A673 (cell line): ENCODE measurements at regions not wholly inside any gene's neighbourhood (a gene's known extent, or its start where the extent isn't known, plus 50 kb on each side); places are given as distances from the start of the nearest gene placed in this dataset.

Source experiments
- BruUV-seq: library from RNA; stranded (reverse); fragments of 400-500 nt; replicated peaks from 2 replicates; lab custom pipeline; 2021; lab: Mats Ljungman, UMichigan
- CTCF ChIA-PET: fragments of 300-600 bp; sonication (Branson Sonifier 250); formaldehyde crosslinking; loops from one replicate; lab custom pipeline; 2022; ENCODE audit warnings: antibody characterized with exemption; lab: Charles Lee
- POLR2A ChIA-PET: fragments of 300-600 bp; sonication (Branson Sonifier 250); formaldehyde crosslinking; loops from one replicate; lab custom pipeline; 2022; ENCODE audit warnings: antibody characterized with exemption; ENCODE audit not compliant: low non-redundant PET; lab: Charles Lee
- DNase-seq: peaks from one replicate; pipeline ENCODE4 v3.0.0-alpha.2; 2015; ENCODE audit warnings: low spot score
- H3K27ac ChIP-seq: fragments of 200-600 bp; sonication (generic); 2 replicates; pipeline ENCODE4 v1.5.1; 2016; ENCODE audit warnings: mixed run types, low read depth, mild to moderate bottlenecking, mixed read lengths, antibody characterized with exemption, low read length; ENCODE audit not compliant: poor library complexity, severe bottlenecking
- H3K27me3 ChIP-seq: fragments of 200-600 bp; sonication (generic); replicated peaks from 2 replicates; pipeline ENCODE4 v1.6.1; 2017; ENCODE audit warnings: mixed run types, low read depth, mild to moderate bottlenecking, mixed read lengths, antibody characterized with exemption, low read length; ENCODE audit not compliant: insufficient read depth, poor library complexity
- H3K36me3 ChIP-seq: fragments of 200-600 bp; sonication (generic); 2 replicates; pipeline ENCODE4 v1.6.1; 2016; ENCODE audit warnings: mixed run types, mild to moderate bottlenecking, mixed read lengths, antibody characterized with exemption, low read length; ENCODE audit not compliant: insufficient read depth, poor library complexity, severe bottlenecking
- H3K4me1 ChIP-seq: fragments of 200-600 bp; sonication (generic); 2 replicates; pipeline ENCODE4 v1.6.1; 2017; ENCODE audit warnings: mixed run types, mild to moderate bottlenecking, mixed read lengths, antibody characterized with exemption, low read length; ENCODE audit not compliant: insufficient read depth, poor library complexity, severe bottlenecking
- H3K4me3 ChIP-seq: fragments of 200-600 bp; sonication (generic); 2 replicates; pipeline ENCODE4 v1.5.1; 2016; ENCODE audit warnings: low read depth, mixed run types, mild to moderate bottlenecking, mixed read lengths, low read length; ENCODE audit not compliant: poor library complexity, severe bottlenecking
- H3K9me3 ChIP-seq: fragments of 200-600 bp; sonication (generic); 2 replicates; pipeline ENCODE4 v1.6.1; 2016; ENCODE audit warnings: mixed run types, low read depth, mild to moderate bottlenecking, mixed read lengths, antibody characterized with exemption, low read length; ENCODE audit not compliant: poor library complexity, severe bottlenecking
- CTCF ChIP-seq: fragments of 300-800, 200-600 bp; sonication (generic); conservative IDR thresholded peaks from 2 replicates; pipeline ENCODE4 v1.5.1; 2017; ENCODE audit warnings: low read depth, mild to moderate bottlenecking, antibody characterized with exemption, low read length, moderate library complexity, mixed read lengths
- EZH2 ChIP-seq: fragments of 200-600 bp; sonication (generic); IDR thresholded peaks from 2 replicates; pipeline ENCODE4 v1.6.1; 2017; ENCODE audit warnings: borderline replicate concordance, low read depth, mild to moderate bottlenecking, mixed read lengths, antibody characterized with exemption, low read length; ENCODE audit not compliant: poor library complexity, severe bottlenecking
- intact Hi-C: fragments of 100-400 bp; cut with micrococcal nuclease; formaldehyde crosslinking; loops from one replicate; pipeline ENCODE4 v1.10.0; 2022; ENCODE audit not compliant: unreplicated experiment

- no peak for TF ChIP-seq CTCF
- ChIA-PET CTCF (no interaction called here), POLR2A (no interaction called here)
- DNase-seq, result no peak
- H3K27ac ChIP-seq, result no peak overlapping the region
- H3K4me1 ChIP-seq, result no peaks in the 10 kb centered on the region
- H3K4me3 ChIP-seq, result no peak overlapping the region
- no TSS peak for BruUV-seq
- no peaks in the 10 kb centered on the region for H3K9me3 ChIP-seq
- H3K36me3 ChIP-seq, result no peaks in the 10 kb centered on the region
- intact Hi-C loops, result no loop called here
- peaks cover 14% of the 10 kb centered on the region for H3K27me3 ChIP-seq
These were observed 121.8 kb downstream of the SPCS3 start for GRCh38 chr4:176441594-176441993.

- H3K27me3 ChIP-seq, result peaks cover 12% of the 10 kb centered on the region
- no peaks in the 10 kb centered on the region for H3K36me3 ChIP-seq
- H3K4me3 ChIP-seq, result no peak overlapping the region
- H3K9me3 ChIP-seq, result no peaks in the 10 kb centered on the region
- DNase-seq, result no peak
- ChIA-PET POLR2A (no interaction called here), CTCF (no interaction called here)
- no peak overlapping the region for H3K27ac ChIP-seq
- intact Hi-C loops, result no loop called here
- no peak for TF ChIP-seq CTCF
- no peak for TF ChIP-seq EZH2
- no TSS peak for BruUV-seq
- H3K4me1 ChIP-seq, result no peaks in the 10 kb centered on the region
These were observed 123.4 kb downstream of the SPCS3 start for GRCh38 chr4:176443117-176443516.

GRCh38 chr4:176443646-176444409 lies 124.1 kb downstream of the SPCS3 start:
- no TSS peak for BruUV-seq
- H3K4me1 ChIP-seq, result no peaks in the 10 kb centered on the region
- ChIA-PET CTCF (no interaction called here), POLR2A (no interaction called here)
- H3K36me3 ChIP-seq, result no peaks in the 10 kb centered on the region
- H3K9me3 ChIP-seq, result no peaks in the 10 kb centered on the region
- intact Hi-C loops, result no loop called here
- no peak overlapping the region for H3K27ac ChIP-seq
- H3K27me3 ChIP-seq, result peaks cover 10% of the 10 kb centered on the region
- no peak for DNase-seq
- TF ChIP-seq EZH2 (no peak), CTCF (no peak)
- no peak overlapping the region for H3K4me3 ChIP-seq
